ENCODE measurements at regions not wholly inside any gene's neighbourhood (a gene's known extent, or its start where the extent isn't known, plus 50 kb on each side); places are given as distances from the start of the nearest gene placed in this dataset.

GRCh38 chr15:46703020-46703861 is 1014.1 kb upstream of the SEMA6D start:
- no peak overlapping the region for H3K4me3 ChIP-seq (ENCODE audit: low read depth in 2 of 2, low read length in 2 of 2)
- ChIA-PET POLR2A (no interaction called here), CTCF (no interaction called here)
- H3K4me1 ChIP-seq (ENCODE audit: control insufficient read depth, insufficient read depth, low read length) = no peaks in the 10 kb centered on the region
- in situ Hi-C loops (cut with HindIII; ENCODE audit: low pct_unique_long_range_greater_than_20kb, low sequenced_read_pairs) (no loop called here), intact Hi-C loops (cut with micrococcal nuclease; ENCODE audit: unreplicated experiment) (no loop called here)
- no peaks in the 10 kb centered on the region for H3K27me3 ChIP-seq (ENCODE audit: control insufficient read depth, insufficient read depth, low read length)
- DNase-seq (ENCODE audit: low read depth, low spot score) (no peak), ATAC-seq (no peak)
- TF ChIP-seq CTCF (IDR thresholded peaks at IDR 0.05) = no peak
- TF ChIP-seq POLR2AphosphoS5 (IDR thresholded peaks at IDR 0.05; ENCODE audit: low read depth, low read length) = no peak
- no peak for TF ChIP-seq SIN3A (IDR thresholded peaks at IDR 0.05; ENCODE audit: borderline replicate concordance, insufficient read depth, low read depth, low read length)
- no peak for TF ChIP-seq REST (IDR thresholded peaks at IDR 0.05; ENCODE audit: insufficient read depth in 1 of 2, low read depth in 2 of 2, low read length in 1 of 2)
- TF ChIP-seq TCF7L2 (IDR thresholded peaks at IDR 0.05; ENCODE audit: low read depth, low read length) = no peak
- H3K9me3 ChIP-seq (ENCODE audit: control insufficient read depth, insufficient read depth, low read depth, low read length) = peaks cover 6% of the 10 kb centered on the region; the same call in 1 of the 2 replicates
- no peak overlapping the region for H3K27ac ChIP-seq (ENCODE audit: low read length)
- H3K36me3 ChIP-seq (ENCODE audit: control insufficient read depth, insufficient read depth, low read length) = no peaks in the 10 kb centered on the region
- no TSS peak for BruUV-seq (replicated peaks)

GRCh38 chr15:46703871-46704637 is 1013.3 kb upstream of the SEMA6D start:
- ChIA-PET POLR2A (no interaction called here), CTCF (no interaction called here)
- no peak overlapping the region for H3K27ac ChIP-seq (ENCODE audit: low read length)
- in situ Hi-C loops (cut with HindIII; ENCODE audit: low pct_unique_long_range_greater_than_20kb, low sequenced_read_pairs) = no loop called here
- DNase-seq (ENCODE audit: low read depth, low spot score) (no peak), ATAC-seq (no peak)
- intact Hi-C loops (cut with micrococcal nuclease; ENCODE audit: unreplicated experiment) = no loop called here
- H3K36me3 ChIP-seq (ENCODE audit: control insufficient read depth, insufficient read depth, low read length) = no peaks in the 10 kb centered on the region
- H3K4me1 ChIP-seq (ENCODE audit: control insufficient read depth, insufficient read depth, low read length) = no peaks in the 10 kb centered on the region
- H3K27me3 ChIP-seq (ENCODE audit: control insufficient read depth, insufficient read depth, low read length) = no peaks in the 10 kb centered on the region
- TF ChIP-seq TCF7L2 (IDR thresholded peaks at IDR 0.05; ENCODE audit: low read depth, low read length) = no peak
- TF ChIP-seq REST (IDR thresholded peaks at IDR 0.05; ENCODE audit: insufficient read depth in 1 of 2, low read depth in 2 of 2, low read length in 1 of 2) = no peak
- no peak for TF ChIP-seq CTCF (IDR thresholded peaks at IDR 0.05)
- no peak for TF ChIP-seq POLR2AphosphoS5 (IDR thresholded peaks at IDR 0.05; ENCODE audit: low read depth, low read length)
- no peak for TF ChIP-seq SIN3A (IDR thresholded peaks at IDR 0.05; ENCODE audit: borderline replicate concordance, insufficient read depth, low read depth, low read length)
- peaks cover 6% of the 10 kb centered on the region; the same call in 1 of the 2 replicates for H3K9me3 ChIP-seq (ENCODE audit: control insufficient read depth, insufficient read depth, low read depth, low read length)
- H3K4me3 ChIP-seq (ENCODE audit: low read depth in 2 of 2, low read length in 2 of 2) = no peak overlapping the region
- no TSS peak for BruUV-seq (replicated peaks)
